Adrenal gland (tissue), 9 donors: ENCODE measurements at regions not wholly inside any gene's neighbourhood (a gene's known extent, or its start where the extent isn't known, plus 50 kb on each side); places are given as distances from the start of the nearest gene placed in this dataset.
A peak's percentile ranks its signal among the peaks of the same experiment; 100 is the strongest.

Experiments used
- DNase-seq, 7 donors: peaks; one replicate each; pipeline ENCODE4 v3.0.0-alpha.2; 2019 to 2020
- H3K27ac ChIP-seq, 5 donors: fragments of 200-600 bp; sonication (generic) in 4 of 5; 1 replicate in 3 of 5; 2 replicates in 2 of 5; pipeline versions ENCODE4 v1.5.1 to v1.8.0; 2016 to 2020; ENCODE audit warnings: mild to moderate bottlenecking in 1 of 5
- H3K27me3 ChIP-seq: fragments of 200-600 bp; 2 replicates; pipeline ENCODE4 v1.8.0; 2021
- H3K36me3 ChIP-seq, 2 donors: fragments of 200-600 bp; replicated peaks in 1 of 2; 1 replicate in 1 of 2; 2 replicates in 1 of 2; pipeline versions ENCODE4 v1.5.1 to v1.8.0; 2018 to 2022
- H3K4me1 ChIP-seq, 2 donors: fragments of 200-600 bp; replicated peaks in 1 of 2; 1 replicate in 1 of 2; 2 replicates in 1 of 2; pipeline versions ENCODE4 v1.5.1 to v1.8.0; 2018 to 2021
- H3K4me3 ChIP-seq, 4 donors: fragments of 200-600 bp; sonication (generic) in 3 of 4; one replicate each; pipeline ENCODE4 v1.5.1; 2016 to 2018
- H3K9me3 ChIP-seq, 3 donors: fragments of 200-600 bp; sonication (generic) in 1 of 3; replicated peaks in 1 of 3; 1 replicate in 2 of 3; 2 replicates in 1 of 3; pipeline versions ENCODE4 v1.5.1 to v1.8.0; 2016 to 2021
- CTCF ChIP-seq, 6 experiments: fragments of 450-650 bp in 4 of 6; fragments of 200-600 bp in 2 of 6; sonication (generic) in 1 of 6; IDR thresholded peaks; 1 replicate in 5 of 6; 2 replicates in 1 of 6; pipeline versions ENCODE4 v1.5.1 to v1.8.0; 2016 to 2021; ENCODE audit warnings: antibody characterized with exemption in 6 of 6, mild to moderate bottlenecking in 2 of 6, moderate library complexity in 1 of 6
- POLR2A ChIP-seq, 2 donors: fragments of 450-650 bp; IDR thresholded peaks; one replicate each; pipeline ENCODE4 v1.6.1; 2017; ENCODE audit warnings: antibody characterized with exemption in 2 of 2, mild to moderate bottlenecking in 2 of 2, moderate library complexity in 1 of 2
- WGBS, 4 donors: extraction: QIAGEN DNeasy Blood & Tissue Kit in 2 of 4; methylation state at CpG; one replicate each; pipeline versions ENCODE4 v1.1.5 to v1.1.7; 2013 to 2017; 5-methylcytosine and 5-hydroxymethylcytosine counted together
- intact Hi-C, 2 donors: fragments of 100-400 bp; cut with DNase I; formaldehyde crosslinking; loops; one replicate each; pipeline versions ENCODE4 v1.14.1 to v1.15.0; 2022 to 2023
- donor health status: healthy with polysubstance abuse.
- donor health status: Bipolar disorder and iron deficiency.
- donor health status: DM: yes; HTN: yes; CAD: no.
- donor health status: DM: no; HTN: no; CAD: no.
- donor health status: DM: no; HTN: no; CAD: no.

GRCh38 chr5:135138116-135138850, 104.3 kb upstream of the PITX1 start:
- H3K36me3 ChIP-seq = no peaks in the 10 kb centered on the region
- WGBS, 4 donors = 87 to 90% (median 89%) methylated on average over 2 to 4 of the region's 4 CpGs
- no peaks in the 10 kb centered on the region for H3K27me3 ChIP-seq
- TF ChIP-seq POLR2A (IDR thresholded peaks at IDR 0.05) (no peak), CTCF (IDR thresholded peaks at IDR 0.05) (no peak)
- no peak overlapping the region for H3K27ac ChIP-seq
- H3K4me3 ChIP-seq = no peak overlapping the region
- DNase-seq = no peak
- H3K4me1 ChIP-seq = no peaks in the 10 kb centered on the region
- H3K9me3 ChIP-seq = no peaks in the 10 kb centered on the region
- intact Hi-C loops = no loop called here

GRCh38 chr5:135137146-135137915, 103.3 kb upstream of the PITX1 start:
- intact Hi-C loops = no loop called here
- WGBS, 4 donors = 88 to 92% (median 90%) methylated on average over 12 to 13 of the region's 13 CpGs

GRCh38 chr5:135136546-135136945, 102.5 kb upstream of the PITX1 start:
- no peaks in the 10 kb centered on the region for H3K36me3 ChIP-seq
- no peaks in the 10 kb centered on the region for H3K9me3 ChIP-seq
- WGBS, 4 donors = 70 to 87% (median 81%) methylated on average over 2 of the region's 2 CpGs
- H3K4me1 ChIP-seq = no peaks in the 10 kb centered on the region
- intact Hi-C loops = no loop called here
- no peak overlapping the region for H3K27ac ChIP-seq
- H3K27me3 ChIP-seq = no peaks in the 10 kb centered on the region
- TF ChIP-seq CTCF (IDR thresholded peaks at IDR 0.05) = no peak
- no peak for TF ChIP-seq POLR2A (IDR thresholded peaks at IDR 0.05)
- no peak overlapping the region for H3K4me3 ChIP-seq
- DNase-seq = no peak

More at GRCh38 chr5:135137146-135137915, 103.3 kb upstream of the PITX1 start:
- Histone ChIP-seq H3K4me3 (no peak overlapping the region), H3K36me3 (no peaks in the 10 kb centered on the region), H3K27me3 (no peaks in the 10 kb centered on the region), H3K4me1 (no peaks in the 10 kb centered on the region), H3K27ac (no peak overlapping the region), H3K9me3 (no peaks in the 10 kb centered on the region)
- no peak for DNase-seq
- TF ChIP-seq CTCF (IDR thresholded peaks at IDR 0.05) (no peak), POLR2A (IDR thresholded peaks at IDR 0.05) (no peak)

GRCh38 chr5:135135530-135136226, 101.7 kb upstream of the PITX1 start:
- Histone ChIP-seq H3K9me3 (no peaks in the 10 kb centered on the region), H3K27me3 (no peaks in the 10 kb centered on the region), H3K36me3 (no peaks in the 10 kb centered on the region), H3K4me1 (no peaks in the 10 kb centered on the region), H3K4me3 (no peak overlapping the region), H3K27ac (no peak overlapping the region)
- WGBS, 4 donors = 61 to 75% (median 66%) methylated on average over 13 to 14 of the region's 14 CpGs
- no peak for TF ChIP-seq POLR2A (IDR thresholded peaks at IDR 0.05)
- TF ChIP-seq CTCF (IDR thresholded peaks at IDR 0.05) = no peak
- intact Hi-C loops = no loop called here
- DNase-seq = peak in 6 of 7 donors; percentile 52 to 87 (median 70)
